Mammary epithelial cell (primary cell): ENCODE measurements at regions not wholly inside any gene's neighbourhood (a gene's known extent, or its start where the extent isn't known, plus 50 kb on each side); places are given as distances from the start of the nearest gene placed in this dataset.

Experiments used
- CTCF ChIP-seq, 2 donors: IDR thresholded peaks in 1 of 2; conservative IDR thresholded peaks in 1 of 2; 2 replicates each; pipeline ENCODE4 v1.5.1; 2011 to 2012; ENCODE audit warnings: inconsistent platforms in 2 of 2, low read length in 2 of 2, mild to moderate bottlenecking in 2 of 2, control low read depth in 1 of 2, low read depth in 1 of 2; ENCODE audit not compliant: insufficient read depth in 1 of 2; ENCODE audit errors: extremely low read depth in 1 of 2
- EZH2 ChIP-seq: IDR thresholded peaks from 2 replicates; pipeline ENCODE4 v1.6.1; 2012; ENCODE audit warnings: low read length, inconsistent platforms, borderline replicate concordance

GRCh38 chr16:64532691-64533090 lies 589.2 kb downstream of the CDH11 start:
- TF ChIP-seq CTCF (conservative IDR thresholded peaks at IDR 0.05 in 1 of 2, IDR thresholded peaks at IDR 0.05 in 1 of 2; ENCODE audit: extremely low read depth in 1 of 2, insufficient read depth in 1 of 2, low read depth in 1 of 2, low read length in 2 of 2) (no peak), EZH2 (no peak)
